Calu3 (cell line): ENCODE measurements at regions not wholly inside any gene's neighbourhood (a gene's known extent, or its start where the extent isn't known, plus 50 kb on each side); places are given as distances from the start of the nearest gene placed in this dataset.

Experiments used
- BruUV-seq: library from RNA; stranded (reverse); fragments of 400-500 nt; replicated peaks from 2 replicates; lab custom pipeline; 2021; lab: Mats Ljungman, UMichigan
- CTCF ChIA-PET: fragments of 300-600 bp; sonication (Branson Sonifier 250); formaldehyde crosslinking; loops from one replicate; lab custom pipeline; 2022; ENCODE audit warnings: antibody characterized with exemption; lab: Charles Lee
- DNase-seq: peaks from one replicate; pipeline ENCODE4 v3.0.0; 2022
- H3K27ac Mint-ChIP-seq: one replicate; pipeline ENCODE4 v1.8.0; 2022; ENCODE audit warnings: mixed read lengths; ENCODE audit not compliant: unreplicated experiment
- H3K27me3 Mint-ChIP-seq: one replicate; pipeline ENCODE4 v1.8.0; 2022; ENCODE audit warnings: mixed read lengths; ENCODE audit not compliant: unreplicated experiment
- H3K36me3 Mint-ChIP-seq: one replicate; pipeline ENCODE4 v1.8.0; 2022; ENCODE audit warnings: mild to moderate bottlenecking, moderate library complexity, mixed read lengths; ENCODE audit not compliant: insufficient read depth, unreplicated experiment
- H3K4me1 Mint-ChIP-seq: one replicate; pipeline ENCODE4 v1.8.0; 2022; ENCODE audit warnings: mild to moderate bottlenecking, low read depth, mixed read lengths; ENCODE audit not compliant: unreplicated experiment
- H3K4me3 Mint-ChIP-seq: one replicate; pipeline ENCODE4 v1.8.0; 2022; ENCODE audit warnings: mild to moderate bottlenecking, low read depth, moderate library complexity, mixed read lengths; ENCODE audit not compliant: unreplicated experiment
- H3K9me3 Mint-ChIP-seq: one replicate; pipeline ENCODE4 v1.8.0; 2022; ENCODE audit warnings: low read depth, mixed read lengths; ENCODE audit not compliant: unreplicated experiment
- CTCF ChIP-seq: fragments of 200-600 bp; IDR thresholded peaks from one replicate; pipeline ENCODE4 v1.8.0; 2022; ENCODE audit warnings: antibody characterized with exemption; ENCODE audit not compliant: unreplicated experiment
- intact Hi-C: fragments of 100-400 bp; cut with micrococcal nuclease; formaldehyde crosslinking; loops from one replicate; pipeline ENCODE4 v1.10.0; 2022; ENCODE audit not compliant: unreplicated experiment

DNA sequence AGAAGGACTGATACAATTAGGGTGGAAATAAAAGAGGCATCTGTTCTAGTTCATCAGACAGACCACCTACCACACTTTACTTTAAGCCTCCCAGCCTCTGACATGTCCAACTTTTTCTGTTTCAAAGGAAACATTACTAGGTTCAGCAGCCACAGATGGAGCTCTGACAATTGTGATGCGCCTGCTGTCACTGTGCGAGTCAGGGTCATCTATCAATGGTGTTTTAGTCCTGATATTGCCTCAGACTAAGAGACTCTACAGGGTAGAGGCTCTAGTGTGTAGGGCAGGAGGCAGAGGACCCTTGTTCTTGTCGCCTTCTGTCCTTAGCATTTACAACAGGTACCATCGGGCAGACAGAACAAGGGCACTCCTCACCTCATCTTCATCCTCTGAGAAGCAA lies 685.0 kb upstream of the SGCG start:
- intact Hi-C loops: no loop called here
- DNase-seq: no peak
- Mint-ChIP-seq H3K9me3 (peaks cover 4% of the 10 kb centered on the region), H3K4me1 (no peaks in the 10 kb centered on the region), H3K27me3 (no peaks in the 10 kb centered on the region), H3K4me3 (no peak overlapping the region), H3K36me3 (no peaks in the 10 kb centered on the region), H3K27ac (no peak overlapping the region)
- no TSS peak for BruUV-seq
- TF ChIP-seq CTCF: no peak
- CTCF ChIA-PET: no interaction called here

DNA sequence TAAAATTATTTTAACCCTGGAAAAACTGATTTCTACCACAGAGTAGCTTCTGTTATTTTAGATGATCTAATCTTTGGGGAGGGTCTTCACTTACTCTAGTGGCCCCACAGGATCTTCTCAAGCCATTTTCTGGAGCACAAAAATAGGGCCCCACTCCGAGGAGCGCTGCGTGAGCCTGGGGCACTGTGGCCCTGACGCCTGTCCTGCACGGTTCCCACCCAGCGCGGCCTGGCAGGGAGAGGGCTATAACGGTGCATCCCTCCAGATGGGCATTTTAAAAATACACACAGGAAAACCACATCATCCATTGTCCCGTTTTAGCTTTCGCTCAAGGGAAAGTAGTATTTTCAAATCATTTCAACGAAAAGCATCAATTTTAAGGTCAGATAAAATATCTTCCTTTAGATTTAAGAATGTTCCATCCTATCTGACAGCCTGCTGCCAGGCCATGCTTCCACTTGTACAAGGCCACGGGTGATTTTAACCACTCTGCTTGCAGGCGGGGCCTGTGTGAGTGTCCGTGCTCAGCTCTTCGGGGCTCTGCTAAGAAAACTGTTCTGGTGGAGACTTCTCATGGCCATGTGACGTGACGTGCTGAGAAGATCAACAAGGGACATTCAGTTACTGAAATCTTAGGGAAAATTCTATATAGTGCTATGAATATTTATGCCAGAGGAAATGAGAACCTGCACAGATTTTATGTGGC lies 683.8 kb upstream of the SGCG start:
- H3K27ac Mint-ChIP-seq: no peak overlapping the region
- H3K4me3 Mint-ChIP-seq: no peak overlapping the region
- no peaks in the 10 kb centered on the region for H3K4me1 Mint-ChIP-seq
- intact Hi-C loops: no loop called here
- H3K27me3 Mint-ChIP-seq: no peaks in the 10 kb centered on the region
- H3K9me3 Mint-ChIP-seq: peaks cover 4% of the 10 kb centered on the region
- CTCF ChIA-PET: no interaction called here
- no TSS peak for BruUV-seq
- no peak for DNase-seq
- no peaks in the 10 kb centered on the region for H3K36me3 Mint-ChIP-seq
- TF ChIP-seq CTCF: no peak

GRCh38 chr13:22497991-22498780 lies 682.6 kb upstream of the SGCG start:
- no peaks in the 10 kb centered on the region for H3K4me1 Mint-ChIP-seq
- CTCF ChIA-PET: no interaction called here
- no peak for DNase-seq
- H3K27me3 Mint-ChIP-seq: no peaks in the 10 kb centered on the region
- no TSS peak for BruUV-seq
- no peak for TF ChIP-seq CTCF
- peaks cover 10% of the 10 kb centered on the region for H3K9me3 Mint-ChIP-seq
- H3K4me3 Mint-ChIP-seq: peak overlapping the region; percentile 52
- intact Hi-C loops: no loop called here
- no peaks in the 10 kb centered on the region for H3K36me3 Mint-ChIP-seq
- H3K27ac Mint-ChIP-seq: no peak overlapping the region

DNA sequence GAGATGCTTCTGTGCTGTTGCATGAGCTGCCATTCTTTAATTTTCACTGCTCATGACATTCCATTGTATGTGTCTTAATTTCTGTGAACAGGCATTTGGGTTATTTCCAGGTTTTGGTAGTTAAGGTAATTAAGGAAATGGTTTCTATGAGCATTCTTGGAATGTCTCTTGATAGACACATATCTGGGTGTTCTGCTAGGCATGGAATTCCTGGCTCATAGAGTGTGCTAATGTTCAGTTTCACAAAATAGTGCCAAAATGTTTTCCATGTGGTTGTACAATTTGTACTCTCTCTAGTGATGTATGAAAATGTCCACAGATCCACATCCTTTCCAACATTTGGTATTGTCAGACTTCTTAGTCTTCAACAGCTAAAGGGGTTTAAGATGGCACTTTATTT lies 680.9 kb upstream of the SGCG start:
- intact Hi-C loops: no loop called here
- CTCF ChIA-PET: no interaction called here
- Mint-ChIP-seq H3K27ac (no peak overlapping the region), H3K9me3 (peaks cover 10% of the 10 kb centered on the region), H3K4me1 (no peaks in the 10 kb centered on the region), H3K36me3 (no peaks in the 10 kb centered on the region), H3K4me3 (no peak overlapping the region), H3K27me3 (no peaks in the 10 kb centered on the region)
- TF ChIP-seq CTCF: no peak
- no TSS peak for BruUV-seq
- DNase-seq: no peak
